ENCODE measurements at regions not wholly inside any gene's neighbourhood (a gene's known extent, or its start where the extent isn't known, plus 50 kb on each side); places are given as distances from the start of the nearest gene placed in this dataset.
"Not testable (repeated sequence)": the region's sequence is repeated elsewhere in the genome, so short reads cannot be mapped to it uniquely, and the experiment has no call there.

DNA sequence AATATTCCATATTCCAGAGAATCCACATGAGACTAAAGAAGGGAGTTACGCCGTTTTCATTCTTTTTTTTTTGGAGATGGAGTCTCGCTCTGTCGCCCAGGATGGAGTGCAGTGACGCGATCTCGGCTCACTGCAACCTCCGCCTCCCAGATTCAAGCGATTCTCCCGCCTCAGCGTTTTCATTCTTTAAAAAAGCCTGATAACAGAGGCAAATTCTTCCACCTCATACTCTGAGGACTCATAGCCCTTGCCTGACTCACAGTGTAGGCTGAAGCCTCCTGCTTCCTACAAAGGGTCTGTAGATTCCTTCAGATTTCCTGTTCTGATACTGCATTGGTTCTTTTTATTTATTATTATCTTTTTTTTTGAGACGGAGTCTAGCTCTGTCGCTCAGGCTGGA, 210.5 kb downstream of the SH3BGRL start:
- H3K4me1 ChIP-seq (replicated peaks), result no peaks in the 10 kb centered on the region
- intact Hi-C loops (cut with DNase I), result loop anchor here (5.0 to 10.0 kb wide), 2 partner anchors 238 to 535 kb away; no protein-coding TSS in a partner anchor
- H3K9me3 ChIP-seq, result no peaks in the 10 kb centered on the region
- no peak for DNase-seq (ENCODE audit: low spot score)
- TF ChIP-seq, protein P1, sequence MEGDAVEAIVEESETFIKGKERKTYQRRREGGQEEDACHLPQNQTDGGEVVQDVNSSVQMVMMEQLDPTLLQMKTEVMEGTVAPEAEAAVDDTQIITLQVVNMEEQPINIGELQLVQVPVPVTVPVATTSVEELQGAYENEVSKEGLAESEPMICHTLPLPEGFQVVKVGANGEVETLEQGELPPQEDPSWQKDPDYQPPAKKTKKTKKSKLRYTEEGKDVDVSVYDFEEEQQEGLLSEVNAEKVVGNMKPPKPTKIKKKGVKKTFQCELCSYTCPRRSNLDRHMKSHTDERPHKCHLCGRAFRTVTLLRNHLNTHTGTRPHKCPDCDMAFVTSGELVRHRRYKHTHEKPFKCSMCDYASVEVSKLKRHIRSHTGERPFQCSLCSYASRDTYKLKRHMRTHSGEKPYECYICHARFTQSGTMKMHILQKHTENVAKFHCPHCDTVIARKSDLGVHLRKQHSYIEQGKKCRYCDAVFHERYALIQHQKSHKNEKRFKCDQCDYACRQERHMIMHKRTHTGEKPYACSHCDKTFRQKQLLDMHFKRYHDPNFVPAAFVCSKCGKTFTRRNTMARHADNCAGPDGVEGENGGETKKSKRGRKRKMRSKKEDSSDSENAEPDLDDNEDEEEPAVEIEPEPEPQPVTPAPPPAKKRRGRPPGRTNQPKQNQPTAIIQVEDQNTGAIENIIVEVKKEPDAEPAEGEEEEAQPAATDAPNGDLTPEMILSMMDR (IDR thresholded peaks at IDR 0.05), result no peak
- no peak for TF ChIP-seq POLR2A (IDR thresholded peaks at IDR 0.05)
- no peak for TF ChIP-seq POLR2AphosphoS5 (IDR thresholded peaks at IDR 0.05)
- no peaks in the 10 kb centered on the region for H3K27me3 ChIP-seq (replicated peaks; ENCODE audit: insufficient read depth)
- WGBS, result 95% methylated on average over 13 of the region's 13 CpGs
- no peak overlapping the region for H3K4me3 ChIP-seq
- H3K27ac ChIP-seq, result no peak overlapping the region
- H3K36me3 ChIP-seq, result no peaks in the 10 kb centered on the region

DNA sequence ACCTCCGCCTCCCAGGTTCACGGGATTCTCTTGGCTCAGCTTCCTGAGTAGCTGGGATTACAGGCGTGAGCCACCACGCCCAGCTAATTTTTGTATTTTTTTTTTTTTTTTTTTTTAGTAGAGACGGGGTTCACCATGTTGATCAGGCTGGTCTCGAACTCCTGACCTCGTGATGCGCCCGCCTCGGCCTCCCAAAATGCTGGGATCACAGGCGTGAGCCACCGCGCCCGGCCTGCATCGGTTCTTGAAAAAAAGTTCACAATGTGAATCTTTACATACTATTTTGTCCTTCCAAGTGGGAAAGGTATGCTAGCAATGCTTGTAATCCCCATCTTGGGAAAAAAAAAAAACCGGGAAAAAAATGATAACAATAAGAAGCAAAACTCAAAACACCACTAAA, 211.0 kb downstream of the SH3BGRL start:
- not testable (repeated sequence) for H3K36me3 ChIP-seq; H3K4me1 ChIP-seq (replicated peaks); H3K27ac ChIP-seq; H3K4me3 ChIP-seq; DNase-seq (ENCODE audit: low spot score); H3K27me3 ChIP-seq (replicated peaks; ENCODE audit: insufficient read depth); H3K9me3 ChIP-seq
- intact Hi-C loops (cut with DNase I), result loop anchor here (5.0 to 10.0 kb wide), 2 partner anchors 238 to 536 kb away; no protein-coding TSS in a partner anchor
- 83% methylated on average over 7 of the region's 16 CpGs for WGBS

DNA sequence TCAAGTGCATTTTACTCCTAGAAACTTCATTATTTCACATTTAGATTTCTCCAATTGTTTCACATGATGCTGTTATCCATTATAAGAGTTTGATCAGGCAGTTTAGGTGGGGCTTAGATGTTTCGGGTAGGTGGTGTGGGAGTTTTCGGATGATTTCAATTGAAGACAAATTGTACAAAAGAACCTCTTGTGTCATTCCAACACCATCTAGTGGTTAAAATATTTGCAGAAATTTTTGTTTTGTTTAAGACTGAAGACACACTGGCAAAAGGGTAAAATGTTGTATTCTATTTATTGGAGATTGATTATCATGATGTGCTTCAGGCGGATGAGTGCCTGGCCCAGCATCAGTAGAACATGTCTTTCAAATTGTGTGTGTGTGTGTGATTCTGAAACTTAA, 212.7 kb downstream of the SH3BGRL start:
- intact Hi-C loops (cut with DNase I), result loop anchor here (5.0 to 10.0 kb wide), 2 partner anchors 240 to 537 kb away; no protein-coding TSS in a partner anchor
- TF ChIP-seq, protein P1 (IDR thresholded peaks at IDR 0.05), result no peak
- Histone ChIP-seq H3K4me1 (replicated peaks) (no peaks in the 10 kb centered on the region), H3K27me3 (replicated peaks; ENCODE audit: insufficient read depth) (no peaks in the 10 kb centered on the region), H3K27ac (no peak overlapping the region), H3K4me3 (no peak overlapping the region), H3K9me3 (no peaks in the 10 kb centered on the region), H3K36me3 (no peaks in the 10 kb centered on the region)
- DNase-seq (ENCODE audit: low spot score), result no peak
- 41% methylated on average over 3 of the region's 3 CpGs for WGBS
